AG04449 (cell line): ENCODE measurements at regions not wholly inside any gene's neighbourhood (a gene's known extent, or its start where the extent isn't known, plus 50 kb on each side); places are given as distances from the start of the nearest gene placed in this dataset.

Experiments
- CTCF ChIA-PET: fragments of 350-600 bp; formaldehyde crosslinking; extraction: SDS; loops from one replicate; lab custom pipeline; 2021; ENCODE audit warnings: antibody characterized with exemption; lab: Yijun Ruan, JAX
- POLR2A ChIA-PET: fragments of 400-600, 350-600 bp; formaldehyde crosslinking; extraction: SDS; loops from one replicate; lab custom pipeline; 2020; ENCODE audit warnings: antibody characterized with exemption, inconsistent platforms; lab: Yijun Ruan, JAX
- DNase-seq: peaks from one replicate; pipeline ENCODE4 v3.0.0-alpha.2; 2010; ENCODE audit warnings: low read depth, low spot score
- H3K4me3 ChIP-seq: 2 replicates; pipeline ENCODE4 v1.5.1; 2011; ENCODE audit warnings: low read depth, mild to moderate bottlenecking, control low read depth, low read length
- TF ChIP-seq, protein P1 (sequence below): IDR thresholded peaks from one replicate; pipeline ENCODE4 v1.5.1; 2011; ENCODE audit warnings: mild to moderate bottlenecking, moderate library complexity, low read length, control low read depth, inconsistent platforms; ENCODE audit not compliant: insufficient read depth; ENCODE audit errors: missing control alignments

DNA sequence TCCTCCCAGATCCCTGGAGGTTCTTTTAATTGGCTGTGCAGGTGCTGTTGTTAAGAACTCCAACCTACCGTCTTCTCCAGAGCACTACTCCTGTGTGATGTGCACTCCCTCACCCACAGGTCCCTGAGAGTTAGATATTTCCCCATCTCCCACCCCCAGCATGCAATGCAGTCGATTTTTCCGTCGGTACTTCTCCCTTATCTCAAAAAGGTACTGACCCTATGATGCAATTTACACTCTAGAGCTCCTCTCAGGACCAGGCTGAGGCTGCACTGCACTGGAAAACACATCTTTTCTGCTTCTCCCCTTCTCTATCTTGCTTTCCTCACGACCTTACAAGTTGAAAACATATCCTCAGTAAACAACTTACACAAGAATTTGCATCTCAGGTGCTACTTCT lies 312.4 kb upstream of the TBX3 start:
- CTCF ChIA-PET = interaction anchor here (1.3 kb wide), 1 partner anchor 12 kb away, joined by 3 read pairs; no protein-coding TSS in a partner anchor
- POLR2A ChIA-PET = no interaction called here

DNA sequence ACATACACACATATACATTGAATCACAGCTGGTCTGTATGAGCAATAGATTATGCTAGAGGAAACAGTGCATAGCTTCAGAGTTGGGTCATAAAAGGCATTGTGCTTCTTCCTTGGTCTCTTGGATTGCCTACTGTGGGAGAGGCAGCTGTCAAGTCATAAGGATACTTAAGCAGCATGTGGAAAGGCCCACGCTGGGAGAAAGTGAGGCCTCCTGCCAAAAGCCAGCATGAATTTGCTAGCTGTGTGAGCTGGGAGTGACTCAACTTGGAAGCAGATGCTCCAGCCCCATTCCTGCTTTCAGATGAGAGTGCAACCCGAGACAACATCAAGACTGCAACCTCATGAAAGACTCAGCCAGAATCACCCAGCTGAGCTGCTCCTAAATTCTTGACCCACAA lies 311.9 kb upstream of the TBX3 start:
- no peak for DNase-seq
- TF ChIP-seq, protein P1, sequence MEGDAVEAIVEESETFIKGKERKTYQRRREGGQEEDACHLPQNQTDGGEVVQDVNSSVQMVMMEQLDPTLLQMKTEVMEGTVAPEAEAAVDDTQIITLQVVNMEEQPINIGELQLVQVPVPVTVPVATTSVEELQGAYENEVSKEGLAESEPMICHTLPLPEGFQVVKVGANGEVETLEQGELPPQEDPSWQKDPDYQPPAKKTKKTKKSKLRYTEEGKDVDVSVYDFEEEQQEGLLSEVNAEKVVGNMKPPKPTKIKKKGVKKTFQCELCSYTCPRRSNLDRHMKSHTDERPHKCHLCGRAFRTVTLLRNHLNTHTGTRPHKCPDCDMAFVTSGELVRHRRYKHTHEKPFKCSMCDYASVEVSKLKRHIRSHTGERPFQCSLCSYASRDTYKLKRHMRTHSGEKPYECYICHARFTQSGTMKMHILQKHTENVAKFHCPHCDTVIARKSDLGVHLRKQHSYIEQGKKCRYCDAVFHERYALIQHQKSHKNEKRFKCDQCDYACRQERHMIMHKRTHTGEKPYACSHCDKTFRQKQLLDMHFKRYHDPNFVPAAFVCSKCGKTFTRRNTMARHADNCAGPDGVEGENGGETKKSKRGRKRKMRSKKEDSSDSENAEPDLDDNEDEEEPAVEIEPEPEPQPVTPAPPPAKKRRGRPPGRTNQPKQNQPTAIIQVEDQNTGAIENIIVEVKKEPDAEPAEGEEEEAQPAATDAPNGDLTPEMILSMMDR = no peak
- ChIA-PET CTCF (interaction anchor here (1.3 kb wide), 1 partner anchor 11 kb away, joined by 3 read pairs; no protein-coding TSS in a partner anchor), POLR2A (no interaction called here)
- no peak overlapping the region for H3K4me3 ChIP-seq

More for the DNA sequence above, 312.4 kb upstream of the TBX3 start:
- H3K4me3 ChIP-seq = no peak overlapping the region
- DNase-seq = no peak
- TF ChIP-seq, protein P1 = no peak

DNA sequence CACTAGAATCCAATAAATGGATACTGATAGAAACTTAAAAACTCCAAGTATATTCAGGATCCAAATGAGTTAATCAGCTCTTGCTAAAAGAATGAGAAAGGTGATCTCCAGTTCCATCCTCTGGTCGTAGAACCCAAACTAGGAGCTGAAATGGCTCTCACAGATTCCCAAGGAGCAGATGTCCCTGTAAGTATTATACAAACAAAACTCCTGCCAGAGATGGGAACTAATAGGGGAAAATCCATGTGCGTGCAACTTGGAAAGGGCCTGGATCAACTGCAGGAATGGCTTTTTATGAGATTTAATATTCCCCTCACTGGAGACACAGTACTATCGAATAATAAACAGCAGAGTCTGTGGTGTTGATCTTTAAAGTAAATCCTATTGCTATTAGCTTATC lies 309.2 kb upstream of the TBX3 start:
- H3K4me3 ChIP-seq = no peak overlapping the region
- ChIA-PET CTCF (no interaction called here), POLR2A (no interaction called here)
- DNase-seq = no peak
- TF ChIP-seq, protein P1 = no peak

DNA sequence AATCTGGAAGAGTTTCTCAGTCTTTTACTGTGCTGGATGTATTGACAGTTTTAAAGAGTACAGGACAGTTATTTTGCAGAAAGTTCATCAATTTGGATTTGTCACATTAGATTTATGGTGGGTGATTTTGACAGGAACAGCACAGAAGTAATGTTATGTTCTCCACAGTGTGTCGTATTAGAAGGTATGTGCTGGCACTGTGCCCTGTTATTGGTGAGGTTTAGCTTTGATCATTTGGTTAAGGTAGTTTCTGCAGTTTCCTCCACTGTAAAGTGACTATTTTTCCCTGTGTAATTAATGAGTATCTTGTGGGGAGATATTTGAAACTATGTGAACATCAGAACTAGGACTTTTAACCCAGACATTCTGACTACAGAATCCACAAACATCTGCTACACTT lies 308.5 kb upstream of the TBX3 start:
- CTCF ChIA-PET = no interaction called here
- TF ChIP-seq, protein P1 = no peak
- POLR2A ChIA-PET = no interaction called here
- no peak for DNase-seq
- H3K4me3 ChIP-seq = no peak overlapping the region

DNA sequence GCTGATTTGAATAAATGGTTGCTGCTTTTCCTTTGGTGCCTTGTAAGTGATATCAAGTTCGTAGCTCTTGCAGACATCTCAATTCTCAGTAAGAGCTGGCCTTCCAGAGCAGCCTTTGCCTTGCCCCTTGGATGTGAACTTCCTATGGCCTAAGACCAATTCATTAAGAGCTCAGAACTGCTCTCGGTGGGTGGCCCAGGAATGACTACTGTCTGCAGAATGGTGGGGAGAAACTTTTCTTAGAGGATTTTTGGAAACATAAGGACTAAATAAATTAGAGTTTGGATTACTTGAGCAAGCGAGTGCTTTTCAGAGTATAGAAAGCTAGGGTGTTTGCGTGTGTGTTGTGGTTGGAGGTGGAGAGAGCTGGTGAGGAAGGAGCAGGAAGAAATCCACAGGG lies 306.4 kb upstream of the TBX3 start:
- ChIA-PET POLR2A (no interaction called here), CTCF (no interaction called here)
- TF ChIP-seq, protein P1 = no peak
- DNase-seq = no peak
- H3K4me3 ChIP-seq = no peak overlapping the region

DNA sequence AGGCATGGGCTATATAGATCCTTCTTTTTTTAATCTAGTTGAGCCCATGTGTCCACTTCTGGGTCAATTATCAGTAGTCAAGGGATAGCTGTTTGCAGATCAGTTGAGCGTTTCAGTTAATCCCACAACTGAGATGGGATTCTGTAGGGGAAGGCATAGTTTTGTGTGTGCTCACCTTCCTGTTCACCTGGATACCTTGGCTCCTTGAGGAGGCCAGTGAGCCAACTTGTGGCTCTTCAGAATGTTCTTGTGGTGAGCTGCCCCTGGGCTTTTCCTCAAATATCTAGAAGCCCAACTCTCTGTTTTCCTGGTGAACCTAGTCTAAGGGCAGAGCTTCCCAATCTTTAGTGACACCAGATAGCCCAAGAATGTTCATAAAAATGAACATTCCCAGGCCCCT lies 302.9 kb upstream of the TBX3 start:
- H3K4me3 ChIP-seq = no peak overlapping the region
- no peak for DNase-seq
- POLR2A ChIA-PET = no interaction called here
- TF ChIP-seq, protein P1 = no peak
- CTCF ChIA-PET = no interaction called here
